ENCODE measurements at regions not wholly inside any gene's neighbourhood (a gene's known extent, or its start where the extent isn't known, plus 50 kb on each side); places are given as distances from the start of the nearest gene placed in this dataset.
"Not testable (repeated sequence)": the region's sequence is repeated elsewhere in the genome, so short reads cannot be mapped to it uniquely, and the experiment has no call there.

- Histone ChIP-seq H3K9me3 (ENCODE audit: control insufficient read depth, low read depth, low read length) (no peaks in the 10 kb centered on the region), H3K4me1 (ENCODE audit: control insufficient read depth, low read depth, low read length) (peaks cover 23% of the 10 kb centered on the region), H3K4me3 (ENCODE audit: low read length) (no peak overlapping the region), H3K9ac (ENCODE audit: low read length) (no peak overlapping the region), H3K27me3 (ENCODE audit: control insufficient read depth, insufficient read depth, low read length) (peaks cover under 1% of the 10 kb centered on the region), H3K36me3 (ENCODE audit: control insufficient read depth, low read depth, low read length) (no peaks in the 10 kb centered on the region), H3K27ac (ENCODE audit: low read length) (no peak overlapping the region)
These were observed 853.4 kb downstream of the KCNJ2 start for GRCh38 chr17:71022758-71023157.

GRCh38 chr17:71023249-71024030, 854.1 kb downstream of the KCNJ2 start:
- H3K27me3 ChIP-seq (ENCODE audit: control insufficient read depth, insufficient read depth, low read length), result peaks cover 6% of the 10 kb centered on the region
- no peak overlapping the region for H3K9ac ChIP-seq (ENCODE audit: low read length)
- H3K36me3 ChIP-seq (ENCODE audit: control insufficient read depth, low read depth, low read length), result no peaks in the 10 kb centered on the region
- H3K4me1 ChIP-seq (ENCODE audit: control insufficient read depth, low read depth, low read length), result peaks cover 23% of the 10 kb centered on the region
- H3K9me3 ChIP-seq (ENCODE audit: control insufficient read depth, low read depth, low read length), result no peaks in the 10 kb centered on the region
- no peak overlapping the region for H3K4me3 ChIP-seq (ENCODE audit: low read length)
- no peak overlapping the region for H3K27ac ChIP-seq (ENCODE audit: low read length)

GRCh38 chr17:71024172-71024571, 854.8 kb downstream of the KCNJ2 start:
- no peaks in the 10 kb centered on the region for H3K36me3 ChIP-seq (ENCODE audit: control insufficient read depth, low read depth, low read length)
- H3K27ac ChIP-seq (ENCODE audit: low read length), result no peak overlapping the region
- H3K27me3 ChIP-seq (ENCODE audit: control insufficient read depth, insufficient read depth, low read length), result peaks cover 6% of the 10 kb centered on the region
- H3K4me3 ChIP-seq (ENCODE audit: low read length), result no peak overlapping the region
- peaks cover 23% of the 10 kb centered on the region for H3K4me1 ChIP-seq (ENCODE audit: control insufficient read depth, low read depth, low read length)
- H3K9me3 ChIP-seq (ENCODE audit: control insufficient read depth, low read depth, low read length), result no peaks in the 10 kb centered on the region
- no peak overlapping the region for H3K9ac ChIP-seq (ENCODE audit: low read length)

GRCh38 chr17:71024969-71025368, 855.6 kb downstream of the KCNJ2 start:
- no peak overlapping the region for H3K4me3 ChIP-seq (ENCODE audit: low read length)
- no peaks in the 10 kb centered on the region for H3K36me3 ChIP-seq (ENCODE audit: control insufficient read depth, low read depth, low read length)
- H3K4me1 ChIP-seq (ENCODE audit: control insufficient read depth, low read depth, low read length), result peaks cover 21% of the 10 kb centered on the region
- H3K27ac ChIP-seq (ENCODE audit: low read length), result no peak overlapping the region
- no peaks in the 10 kb centered on the region for H3K9me3 ChIP-seq (ENCODE audit: control insufficient read depth, low read depth, low read length)
- peaks cover 12% of the 10 kb centered on the region for H3K27me3 ChIP-seq (ENCODE audit: control insufficient read depth, insufficient read depth, low read length)
- no peak overlapping the region for H3K9ac ChIP-seq (ENCODE audit: low read length)

GRCh38 chr17:71029246-71029645, 859.9 kb downstream of the KCNJ2 start:
- H3K4me1 ChIP-seq (ENCODE audit: control insufficient read depth, low read depth, low read length), result peaks cover 19% of the 10 kb centered on the region
- peaks cover 44% of the 10 kb centered on the region for H3K27me3 ChIP-seq (ENCODE audit: control insufficient read depth, insufficient read depth, low read length)
- H3K27ac ChIP-seq (ENCODE audit: low read length), result no peak overlapping the region
- H3K9me3 ChIP-seq (ENCODE audit: control insufficient read depth, low read depth, low read length), result no peaks in the 10 kb centered on the region
- H3K4me3 ChIP-seq (ENCODE audit: low read length), result no peak overlapping the region
- H3K9ac ChIP-seq (ENCODE audit: low read length), result no peak overlapping the region
- no peaks in the 10 kb centered on the region for H3K36me3 ChIP-seq (ENCODE audit: control insufficient read depth, low read depth, low read length)

GRCh38 chr17:71031286-71031685, 862.0 kb downstream of the KCNJ2 start:
- not testable (repeated sequence) for H3K9ac ChIP-seq (ENCODE audit: low read length); H3K27ac ChIP-seq (ENCODE audit: low read length); H3K36me3 ChIP-seq (ENCODE audit: control insufficient read depth, low read depth, low read length); H3K9me3 ChIP-seq (ENCODE audit: control insufficient read depth, low read depth, low read length); H3K4me3 ChIP-seq (ENCODE audit: low read length)
- Histone ChIP-seq H3K27me3 (ENCODE audit: control insufficient read depth, insufficient read depth, low read length) (peaks cover 65% of the 10 kb centered on the region), H3K4me1 (ENCODE audit: control insufficient read depth, low read depth, low read length) (peaks cover 25% of the 10 kb centered on the region)

GRCh38 chr17:71032746-71033273, 863.5 kb downstream of the KCNJ2 start:
- H3K27ac ChIP-seq (ENCODE audit: low read length), result no peak overlapping the region
- H3K9me3 ChIP-seq (ENCODE audit: control insufficient read depth, low read depth, low read length), result no peaks in the 10 kb centered on the region
- peaks cover 79% of the 10 kb centered on the region for H3K27me3 ChIP-seq (ENCODE audit: control insufficient read depth, insufficient read depth, low read length)
- H3K9ac ChIP-seq (ENCODE audit: low read length), result no peak overlapping the region
- H3K4me3 ChIP-seq (ENCODE audit: low read length), result peak overlapping the region; percentile 34
- H3K4me1 ChIP-seq (ENCODE audit: control insufficient read depth, low read depth, low read length), result peaks cover 25% of the 10 kb centered on the region
- H3K36me3 ChIP-seq (ENCODE audit: control insufficient read depth, low read depth, low read length), result no peaks in the 10 kb centered on the region

GRCh38 chr17:71033336-71033735, 864.0 kb downstream of the KCNJ2 start:
- Histone ChIP-seq H3K4me1 (ENCODE audit: control insufficient read depth, low read depth, low read length) (peaks cover 25% of the 10 kb centered on the region), H3K9ac (ENCODE audit: low read length) (no peak overlapping the region), H3K9me3 (ENCODE audit: control insufficient read depth, low read depth, low read length) (no peaks in the 10 kb centered on the region)

GRCh38 chr17:71035226-71035625, 865.9 kb downstream of the KCNJ2 start:
- no peak overlapping the region for H3K9ac ChIP-seq (ENCODE audit: low read length)
- no peaks in the 10 kb centered on the region for H3K36me3 ChIP-seq (ENCODE audit: control insufficient read depth, low read depth, low read length)
- H3K4me3 ChIP-seq (ENCODE audit: low read length), result no peak overlapping the region
- peaks cover 84% of the 10 kb centered on the region for H3K27me3 ChIP-seq (ENCODE audit: control insufficient read depth, insufficient read depth, low read length)
- H3K9me3 ChIP-seq (ENCODE audit: control insufficient read depth, low read depth, low read length), result no peaks in the 10 kb centered on the region
- peaks cover 30% of the 10 kb centered on the region for H3K4me1 ChIP-seq (ENCODE audit: control insufficient read depth, low read depth, low read length)
- H3K27ac ChIP-seq (ENCODE audit: low read length), result no peak overlapping the region

More at GRCh38 chr17:71033336-71033735, 864.0 kb downstream of the KCNJ2 start:
- no peaks in the 10 kb centered on the region for H3K36me3 ChIP-seq (ENCODE audit: control insufficient read depth, low read depth, low read length)
- H3K27ac ChIP-seq (ENCODE audit: low read length), result no peak overlapping the region
- H3K27me3 ChIP-seq (ENCODE audit: control insufficient read depth, insufficient read depth, low read length), result peaks cover 79% of the 10 kb centered on the region
- H3K4me3 ChIP-seq (ENCODE audit: low read length), result peak overlapping the region; percentile 34

GRCh38 chr17:71037386-71037785, 868.1 kb downstream of the KCNJ2 start:
- Histone ChIP-seq H3K9ac (ENCODE audit: low read length) (no peak overlapping the region), H3K36me3 (ENCODE audit: control insufficient read depth, low read depth, low read length) (no peaks in the 10 kb centered on the region), H3K27ac (ENCODE audit: low read length) (no peak overlapping the region), H3K4me1 (ENCODE audit: control insufficient read depth, low read depth, low read length) (peaks cover 25% of the 10 kb centered on the region), H3K4me3 (ENCODE audit: low read length) (no peak overlapping the region), H3K9me3 (ENCODE audit: control insufficient read depth, low read depth, low read length) (no peaks in the 10 kb centered on the region), H3K27me3 (ENCODE audit: control insufficient read depth, insufficient read depth, low read length) (peaks cover 63% of the 10 kb centered on the region)

- no peak overlapping the region for H3K27ac ChIP-seq (ENCODE audit: low read length)
- no peaks in the 10 kb centered on the region for H3K9me3 ChIP-seq (ENCODE audit: control insufficient read depth, low read depth, low read length)
- H3K4me3 ChIP-seq (ENCODE audit: low read length), result no peak overlapping the region
- no peak overlapping the region for H3K9ac ChIP-seq (ENCODE audit: low read length)
- H3K27me3 ChIP-seq (ENCODE audit: control insufficient read depth, insufficient read depth, low read length), result peaks cover 53% of the 10 kb centered on the region
- H3K36me3 ChIP-seq (ENCODE audit: control insufficient read depth, low read depth, low read length), result no peaks in the 10 kb centered on the region
- peaks cover 10% of the 10 kb centered on the region for H3K4me1 ChIP-seq (ENCODE audit: control insufficient read depth, low read depth, low read length)
These were observed 870.1 kb downstream of the KCNJ2 start for GRCh38 chr17:71039391-71039790.

GRCh38 chr17:71052971-71053370, 883.6 kb downstream of the KCNJ2 start:
- no peak overlapping the region for H3K27ac ChIP-seq (ENCODE audit: low read length)
- H3K9me3 ChIP-seq (ENCODE audit: control insufficient read depth, low read depth, low read length), result no peaks in the 10 kb centered on the region
- H3K4me1 ChIP-seq (ENCODE audit: control insufficient read depth, low read depth, low read length), result no peaks in the 10 kb centered on the region
- no peaks in the 10 kb centered on the region for H3K36me3 ChIP-seq (ENCODE audit: control insufficient read depth, low read depth, low read length)
- H3K9ac ChIP-seq (ENCODE audit: low read length), result no peak overlapping the region
- no peaks in the 10 kb centered on the region for H3K27me3 ChIP-seq (ENCODE audit: control insufficient read depth, insufficient read depth, low read length)
- H3K4me3 ChIP-seq (ENCODE audit: low read length), result no peak overlapping the region

Data from iPS-18a (cell line).